Urothelium cell line (cell line): ENCODE measurements at regions not wholly inside any gene's neighbourhood (a gene's known extent, or its start where the extent isn't known, plus 50 kb on each side); places are given as distances from the start of the nearest gene placed in this dataset.
"Not testable (repeated sequence)": the region's sequence is repeated elsewhere in the genome, so short reads cannot be mapped to it uniquely, and the experiment has no call there.

Source experiments
- DNase-seq: peaks from one replicate; pipeline ENCODE4 v3.0.0; 2011; ENCODE audit warnings: low spot score, mixed read lengths
- FAIRE-seq: peaks from 2 replicates; lab custom pipeline; 2011; peaks lifted over from hg19 to GRCh38; lab: Jason Lieb, UNC

GRCh38 chr15:84360902-84361301 lies 125.3 kb downstream of the GOLGA6L4 start:
- not testable (repeated sequence) for DNase-seq, FAIRE-seq

GRCh38 chr15:84384421-84384820 lies 148.8 kb downstream of the GOLGA6L4 start:
- FAIRE-seq, DNase-seq: not testable (repeated sequence)

GRCh38 chr15:84387086-84387485 lies 151.5 kb downstream of the GOLGA6L4 start:
- FAIRE-seq (no peak), DNase-seq (no peak)

- not testable (repeated sequence) for DNase-seq, FAIRE-seq
These were observed 152.6 kb downstream of the GOLGA6L4 start for GRCh38 chr15:84388201-84388600.

- not testable (repeated sequence) for FAIRE-seq, DNase-seq
These were observed 153.1 kb downstream of the GOLGA6L4 start for GRCh38 chr15:84388638-84389037.

- not testable (repeated sequence) for DNase-seq, FAIRE-seq
These were observed 154.8 kb downstream of the GOLGA6L4 start for GRCh38 chr15:84390324-84390723.

GRCh38 chr15:84391191-84391590 lies 155.6 kb downstream of the GOLGA6L4 start:
- DNase-seq (no peak), FAIRE-seq (no peak)

- not testable (repeated sequence) for FAIRE-seq, DNase-seq
These were observed 156.4 kb downstream of the GOLGA6L4 start for GRCh38 chr15:84392020-84392419.

GRCh38 chr15:84393386-84393936 lies 157.9 kb downstream of the GOLGA6L4 start:
- DNase-seq, FAIRE-seq: not testable (repeated sequence)

- DNase-seq, FAIRE-seq: not testable (repeated sequence)
These were observed 158.4 kb downstream of the GOLGA6L4 start for GRCh38 chr15:84393966-84394365.

- not testable (repeated sequence) for DNase-seq, FAIRE-seq
These were observed 159.8 kb downstream of the GOLGA6L4 start for GRCh38 chr15:84395384-84395783.

- DNase-seq, FAIRE-seq: not testable (repeated sequence)
These were observed 160.3 kb downstream of the GOLGA6L4 start for GRCh38 chr15:84395881-84396280.

- not testable (repeated sequence) for FAIRE-seq, DNase-seq
These were observed 161.5 kb downstream of the GOLGA6L4 start for GRCh38 chr15:84397066-84397465.

- DNase-seq, FAIRE-seq: not testable (repeated sequence)
These were observed 162.5 kb downstream of the GOLGA6L4 start for GRCh38 chr15:84398087-84398486.

GRCh38 chr15:84398763-84399701 lies 163.5 kb downstream of the GOLGA6L4 start:
- FAIRE-seq, result no peak
- no peak for DNase-seq

- FAIRE-seq (no peak), DNase-seq (no peak)
These were observed 164.6 kb downstream of the GOLGA6L4 start for GRCh38 chr15:84400017-84400740.

- DNase-seq (no peak), FAIRE-seq (no peak)
These were observed 165.2 kb downstream of the GOLGA6L4 start for GRCh38 chr15:84400820-84401219.

GRCh38 chr15:84401461-84401860 lies 165.9 kb downstream of the GOLGA6L4 start:
- not testable (repeated sequence) for FAIRE-seq, DNase-seq

- DNase-seq, FAIRE-seq: not testable (repeated sequence)
These were observed 166.6 kb downstream of the GOLGA6L4 start for GRCh38 chr15:84401891-84402840.
